ENCODE measurements at regions not wholly inside any gene's neighbourhood (a gene's known extent, or its start where the extent isn't known, plus 50 kb on each side); places are given as distances from the start of the nearest gene placed in this dataset.
A peak's percentile ranks its signal among the peaks of the same experiment; 100 is the strongest.
"Not testable (repeated sequence)": the region's sequence is repeated elsewhere in the genome, so short reads cannot be mapped to it uniquely, and the experiment has no call there.

GRCh38 chr3:159749406-159749805, 239.2 kb upstream of the IL12A start:
- no peak overlapping the region for H3K4me3 ChIP-seq
- no peaks in the 10 kb centered on the region for H3K36me3 ChIP-seq (ENCODE audit: control insufficient read depth in 4 of 4, insufficient read depth in 4 of 4, low read length in 4 of 4)
- H3K27ac ChIP-seq (ENCODE audit: low read depth in 1 of 2, low read length in 1 of 2) = no peak overlapping the region
- H3K9ac ChIP-seq (ENCODE audit: insufficient read depth in 1 of 2, low read length in 2 of 2) = no peak overlapping the region
- DNase-seq = peak; percentile 21 to 50 (median 33)
- TF ChIP-seq, protein P1, sequence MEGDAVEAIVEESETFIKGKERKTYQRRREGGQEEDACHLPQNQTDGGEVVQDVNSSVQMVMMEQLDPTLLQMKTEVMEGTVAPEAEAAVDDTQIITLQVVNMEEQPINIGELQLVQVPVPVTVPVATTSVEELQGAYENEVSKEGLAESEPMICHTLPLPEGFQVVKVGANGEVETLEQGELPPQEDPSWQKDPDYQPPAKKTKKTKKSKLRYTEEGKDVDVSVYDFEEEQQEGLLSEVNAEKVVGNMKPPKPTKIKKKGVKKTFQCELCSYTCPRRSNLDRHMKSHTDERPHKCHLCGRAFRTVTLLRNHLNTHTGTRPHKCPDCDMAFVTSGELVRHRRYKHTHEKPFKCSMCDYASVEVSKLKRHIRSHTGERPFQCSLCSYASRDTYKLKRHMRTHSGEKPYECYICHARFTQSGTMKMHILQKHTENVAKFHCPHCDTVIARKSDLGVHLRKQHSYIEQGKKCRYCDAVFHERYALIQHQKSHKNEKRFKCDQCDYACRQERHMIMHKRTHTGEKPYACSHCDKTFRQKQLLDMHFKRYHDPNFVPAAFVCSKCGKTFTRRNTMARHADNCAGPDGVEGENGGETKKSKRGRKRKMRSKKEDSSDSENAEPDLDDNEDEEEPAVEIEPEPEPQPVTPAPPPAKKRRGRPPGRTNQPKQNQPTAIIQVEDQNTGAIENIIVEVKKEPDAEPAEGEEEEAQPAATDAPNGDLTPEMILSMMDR (IDR thresholded peaks at IDR 0.05; ENCODE audit: control extremely low read depth, extremely low read depth) = no peak
- no peaks in the 10 kb centered on the region for H3K27me3 ChIP-seq (ENCODE audit: control insufficient read depth in 3 of 3, insufficient read depth in 3 of 3, low read length in 2 of 3)
- no peak for ATAC-seq (ENCODE audit: insufficient read depth, low FRiP score)
- 71 to 90% methylated on average over 4 of the region's 4 CpGs for WGBS, 2 donors
- H3K4me1 ChIP-seq (ENCODE audit: control insufficient read depth in 5 of 5, insufficient read depth in 5 of 5, low read length in 5 of 5) = peaks cover 0 to 6% (median 0%) of the 10 kb centered on the region in 5 donors
- H3K9me3 ChIP-seq (ENCODE audit: control insufficient read depth in 4 of 4, insufficient read depth in 3 of 4, low read length in 3 of 4) = no peaks in the 10 kb centered on the region

GRCh38 chr3:159751146-159751545, 237.5 kb upstream of the IL12A start:
- H3K27ac ChIP-seq (ENCODE audit: low read depth in 1 of 2, low read length in 1 of 2) = no peak overlapping the region
- no peak for DNase-seq
- no peaks in the 10 kb centered on the region for H3K27me3 ChIP-seq (ENCODE audit: control insufficient read depth in 3 of 3, insufficient read depth in 3 of 3, low read length in 2 of 3)
- H3K9ac ChIP-seq (ENCODE audit: insufficient read depth in 1 of 2, low read length in 2 of 2) = no peak overlapping the region
- peaks cover 0 to 6% (median 0%) of the 10 kb centered on the region in 5 donors for H3K4me1 ChIP-seq (ENCODE audit: control insufficient read depth in 5 of 5, insufficient read depth in 5 of 5, low read length in 5 of 5)
- no peaks in the 10 kb centered on the region for H3K9me3 ChIP-seq (ENCODE audit: control insufficient read depth in 4 of 4, insufficient read depth in 3 of 4, low read length in 3 of 4)
- TF ChIP-seq, protein P1 (IDR thresholded peaks at IDR 0.05; ENCODE audit: control extremely low read depth, extremely low read depth) = no peak
- H3K4me3 ChIP-seq = no peak overlapping the region
- ATAC-seq (ENCODE audit: insufficient read depth, low FRiP score) = no peak
- peaks cover 0 to 2% (median 0%) of the 10 kb centered on the region in 4 donors for H3K36me3 ChIP-seq (ENCODE audit: control insufficient read depth in 4 of 4, insufficient read depth in 4 of 4, low read length in 4 of 4)

DNA sequence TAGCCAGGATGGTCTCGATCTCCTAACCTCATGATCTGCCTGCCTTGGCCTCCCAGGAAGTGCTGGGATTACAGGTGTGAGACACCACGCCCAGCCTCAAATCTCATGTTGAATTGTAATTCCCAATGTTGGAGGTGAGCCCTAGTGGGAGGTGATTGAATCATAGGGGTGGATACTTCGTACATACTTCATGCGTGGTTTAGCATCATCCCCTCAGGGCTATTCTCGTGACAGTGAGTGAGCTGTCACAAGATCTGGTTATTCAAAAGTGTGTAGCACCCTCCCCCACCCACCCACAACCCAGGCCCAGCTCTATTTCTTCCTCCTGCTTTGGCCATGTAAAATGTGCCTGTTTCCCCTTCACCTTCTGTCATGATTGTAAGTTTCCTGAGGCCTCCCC, 236.9 kb upstream of the IL12A start:
- H3K36me3 ChIP-seq (ENCODE audit: control insufficient read depth in 4 of 4, insufficient read depth in 4 of 4, low read length in 4 of 4) = peaks cover 0 to 3% (median 0%) of the 10 kb centered on the region in 4 donors
- TF ChIP-seq, protein P1 (IDR thresholded peaks at IDR 0.05; ENCODE audit: control extremely low read depth, extremely low read depth) = no peak
- ATAC-seq (ENCODE audit: insufficient read depth, low FRiP score) (no peak), DNase-seq (no peak)
- H3K9me3 ChIP-seq (ENCODE audit: control insufficient read depth in 4 of 4, insufficient read depth in 3 of 4, low read length in 3 of 4) = no peaks in the 10 kb centered on the region
- peaks cover 0 to 6% (median 0%) of the 10 kb centered on the region in 5 donors for H3K4me1 ChIP-seq (ENCODE audit: control insufficient read depth in 5 of 5, insufficient read depth in 5 of 5, low read length in 5 of 5)
- no peak overlapping the region for H3K9ac ChIP-seq (ENCODE audit: insufficient read depth in 1 of 2, low read length in 2 of 2)
- no peak overlapping the region for H3K4me3 ChIP-seq
- WGBS, 2 donors = 91 to 94% methylated on average over 5 of the region's 5 CpGs
- H3K27ac ChIP-seq (ENCODE audit: low read depth in 1 of 2, low read length in 1 of 2) = no peak overlapping the region
- H3K27me3 ChIP-seq (ENCODE audit: control insufficient read depth in 3 of 3, insufficient read depth in 3 of 3, low read length in 2 of 3) = no peaks in the 10 kb centered on the region

DNA sequence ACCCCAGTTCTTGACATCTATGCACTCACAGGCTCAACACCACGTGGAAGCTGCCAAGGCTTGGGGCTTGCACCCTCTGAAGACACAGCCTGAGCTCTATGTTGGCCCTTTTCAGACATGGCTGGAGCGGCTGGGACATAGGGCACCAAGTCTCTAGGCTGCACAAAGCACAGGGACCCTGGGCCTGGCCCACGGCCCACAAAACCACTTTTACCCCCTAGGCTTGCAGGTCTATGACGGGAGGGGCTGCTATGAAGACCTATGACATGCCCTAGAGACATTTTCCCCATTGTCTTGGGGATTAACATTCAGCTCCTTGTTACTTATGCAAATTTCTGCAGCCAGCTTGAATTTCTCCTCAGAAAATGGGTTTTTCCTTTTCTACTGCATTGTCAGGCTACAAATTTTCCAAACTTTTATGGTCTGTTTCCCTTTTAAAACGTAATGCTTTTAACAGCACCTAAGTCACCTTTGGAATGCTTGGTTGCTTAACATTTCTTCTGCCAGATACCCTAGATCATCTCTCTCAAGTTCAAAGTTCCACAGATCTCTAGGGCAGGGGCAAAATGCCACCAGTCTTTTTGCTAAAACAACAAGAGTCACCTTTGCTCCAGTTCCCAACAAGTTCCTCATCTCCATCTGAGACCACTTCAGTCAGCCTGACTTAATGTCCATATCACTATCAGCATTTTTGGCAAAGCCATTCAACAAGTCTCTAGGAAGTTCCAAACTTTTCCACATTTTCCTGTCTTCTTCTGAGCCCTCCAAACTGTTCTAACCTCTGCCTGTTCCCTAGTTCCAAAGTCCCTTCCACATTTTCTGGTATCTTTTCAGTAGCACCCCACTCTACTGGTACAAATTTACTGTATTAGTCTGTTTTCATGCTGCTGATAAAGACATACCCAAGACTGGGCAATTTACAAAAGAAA, 232.1 kb upstream of the IL12A start:
- not testable (repeated sequence) for H3K27me3 ChIP-seq (ENCODE audit: control insufficient read depth in 3 of 3, insufficient read depth in 3 of 3, low read length in 2 of 3); H3K4me3 ChIP-seq; H3K27ac ChIP-seq (ENCODE audit: low read depth in 1 of 2, low read length in 1 of 2); H3K36me3 ChIP-seq (ENCODE audit: control insufficient read depth in 4 of 4, insufficient read depth in 4 of 4, low read length in 4 of 4); ATAC-seq (ENCODE audit: insufficient read depth, low FRiP score); H3K9me3 ChIP-seq (ENCODE audit: control insufficient read depth in 4 of 4, insufficient read depth in 3 of 4, low read length in 3 of 4); H3K9ac ChIP-seq (ENCODE audit: insufficient read depth in 1 of 2, low read length in 2 of 2); DNase-seq
- WGBS, 2 donors = 87 to 89% methylated on average over 5 of the region's 5 CpGs
- H3K4me1 ChIP-seq (ENCODE audit: control insufficient read depth in 5 of 5, insufficient read depth in 5 of 5, low read length in 5 of 5) = peaks cover 0 to 23% (median 13%) of the 10 kb centered on the region in 5 donors
